ENCODE measurements at regions not wholly inside any gene's neighbourhood (a gene's known extent, or its start where the extent isn't known, plus 50 kb on each side); places are given as distances from the start of the nearest gene placed in this dataset.

DNA sequence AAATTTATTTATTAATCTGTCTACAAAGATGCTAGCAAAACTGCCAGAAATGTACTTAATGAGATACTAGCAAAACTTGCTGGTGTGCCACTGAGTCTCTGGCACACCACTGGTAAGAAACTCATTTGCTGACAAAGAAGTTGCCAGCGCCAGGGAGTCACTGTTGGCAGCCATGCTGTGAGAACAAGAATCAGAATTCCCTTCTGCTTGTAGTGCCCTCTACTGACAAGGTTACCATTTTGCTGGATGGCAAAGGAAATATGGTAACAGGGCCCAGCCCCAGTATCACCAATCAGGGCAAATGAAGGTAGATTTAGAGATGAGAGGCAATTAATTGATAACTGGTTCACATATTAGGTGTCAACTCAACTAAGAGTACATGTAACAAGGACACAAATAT, 750.1 kb upstream of the ADGRL3 start (continued):
- no peak for TF ChIP-seq SMC3 (IDR thresholded peaks at IDR 0.05; ENCODE audit: borderline replicate concordance, low read length)

DNA sequence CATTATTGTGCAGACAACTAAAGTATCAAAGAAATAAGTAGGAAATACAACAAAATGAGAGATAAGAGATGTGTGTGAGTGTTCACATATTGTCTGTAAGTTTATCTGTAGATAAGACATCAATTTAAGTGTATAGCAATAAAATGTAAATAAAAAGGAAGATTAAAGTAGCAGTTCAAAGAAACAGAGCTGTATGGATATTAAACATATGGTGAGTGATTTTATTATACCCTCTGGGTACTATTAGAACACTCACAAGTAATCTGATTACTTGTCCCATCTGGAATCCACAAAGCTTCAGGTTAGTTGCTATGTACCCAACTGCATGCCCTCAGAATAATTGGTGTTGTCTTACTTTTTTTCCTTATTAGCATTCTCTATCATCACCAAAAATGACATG, 747.9 kb upstream of the ADGRL3 start:
- in situ Hi-C loops (cut with MboI) = no loop called here
- no peak overlapping the region for H3K9ac ChIP-seq (ENCODE audit: control insufficient read depth, insufficient read depth, low read length)
- H3K79me2 ChIP-seq (ENCODE audit: control insufficient read depth, insufficient read depth, low read length) = no peaks in the 10 kb centered on the region
- H3K27me3 ChIP-seq (replicated peaks in 1 of 2; ENCODE audit: control insufficient read depth in 2 of 2, insufficient read depth in 2 of 2, low read length in 1 of 2) = no peaks in the 10 kb centered on the region
- FAIRE-seq = no peak
- ChIA-PET SMC1A (ENCODE audit: uncharacterized antibody, unreplicated experiment) (no interaction called here), CTCF (no interaction called here), RAD21 (ENCODE audit: unreplicated experiment) (no interaction called here), POLR2A (no interaction called here)
- H3K4me2 ChIP-seq (ENCODE audit: control insufficient read depth, insufficient read depth) = no peak overlapping the region
- no TSS peak for BruUV-seq (replicated peaks)
- no peak overlapping the region for H3K4me3 ChIP-seq
- intact Hi-C loops (cut with micrococcal nuclease; ENCODE audit: unreplicated experiment) = no loop called here
- no peak for DNase-seq (ENCODE audit: low read depth, low spot score)
- TF ChIP-seq PAX5 (IDR thresholded peaks at IDR 0.05; ENCODE audit: borderline replicate concordance, low read depth, low read length) = no peak
- TF ChIP-seq, protein P1, sequence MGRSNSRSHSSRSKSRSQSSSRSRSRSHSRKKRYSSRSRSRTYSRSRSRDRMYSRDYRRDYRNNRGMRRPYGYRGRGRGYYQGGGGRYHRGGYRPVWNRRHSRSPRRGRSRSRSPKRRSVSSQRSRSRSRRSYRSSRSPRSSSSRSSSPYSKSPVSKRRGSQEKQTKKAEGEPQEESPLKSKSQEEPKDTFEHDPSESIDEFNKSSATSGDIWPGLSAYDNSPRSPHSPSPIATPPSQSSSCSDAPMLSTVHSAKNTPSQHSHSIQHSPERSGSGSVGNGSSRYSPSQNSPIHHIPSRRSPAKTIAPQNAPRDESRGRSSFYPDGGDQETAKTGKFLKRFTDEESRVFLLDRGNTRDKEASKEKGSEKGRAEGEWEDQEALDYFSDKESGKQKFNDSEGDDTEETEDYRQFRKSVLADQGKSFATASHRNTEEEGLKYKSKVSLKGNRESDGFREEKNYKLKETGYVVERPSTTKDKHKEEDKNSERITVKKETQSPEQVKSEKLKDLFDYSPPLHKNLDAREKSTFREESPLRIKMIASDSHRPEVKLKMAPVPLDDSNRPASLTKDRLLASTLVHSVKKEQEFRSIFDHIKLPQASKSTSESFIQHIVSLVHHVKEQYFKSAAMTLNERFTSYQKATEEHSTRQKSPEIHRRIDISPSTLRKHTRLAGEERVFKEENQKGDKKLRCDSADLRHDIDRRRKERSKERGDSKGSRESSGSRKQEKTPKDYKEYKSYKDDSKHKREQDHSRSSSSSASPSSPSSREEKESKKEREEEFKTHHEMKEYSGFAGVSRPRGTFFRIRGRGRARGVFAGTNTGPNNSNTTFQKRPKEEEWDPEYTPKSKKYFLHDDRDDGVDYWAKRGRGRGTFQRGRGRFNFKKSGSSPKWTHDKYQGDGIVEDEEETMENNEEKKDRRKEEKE (IDR thresholded peaks at IDR 0.05) = no peak
- no peak for TF ChIP-seq SRF (IDR thresholded peaks at IDR 0.05; ENCODE audit: low read depth in 2 of 2, low read length in 2 of 2)
- TF ChIP-seq ETV6 (conservative IDR thresholded peaks at IDR 0.05 in 1 of 2, IDR thresholded peaks at IDR 0.05 in 1 of 2; ENCODE audit: borderline replicate concordance in 1 of 2, low read depth in 1 of 2) = no peak
- TF ChIP-seq NR2F1 (conservative IDR thresholded peaks at IDR 0.05) = no peak
- TF ChIP-seq, protein P2, sequence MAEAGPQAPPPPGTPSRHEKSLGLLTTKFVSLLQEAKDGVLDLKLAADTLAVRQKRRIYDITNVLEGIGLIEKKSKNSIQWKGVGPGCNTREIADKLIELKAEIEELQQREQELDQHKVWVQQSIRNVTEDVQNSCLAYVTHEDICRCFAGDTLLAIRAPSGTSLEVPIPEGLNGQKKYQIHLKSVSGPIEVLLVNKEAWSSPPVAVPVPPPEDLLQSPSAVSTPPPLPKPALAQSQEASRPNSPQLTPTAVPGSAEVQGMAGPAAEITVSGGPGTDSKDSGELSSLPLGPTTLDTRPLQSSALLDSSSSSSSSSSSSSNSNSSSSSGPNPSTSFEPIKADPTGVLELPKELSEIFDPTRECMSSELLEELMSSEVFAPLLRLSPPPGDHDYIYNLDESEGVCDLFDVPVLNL (IDR thresholded peaks at IDR 0.05; ENCODE audit: low read depth, low read length) = no peak
- TF ChIP-seq, protein P3, sequence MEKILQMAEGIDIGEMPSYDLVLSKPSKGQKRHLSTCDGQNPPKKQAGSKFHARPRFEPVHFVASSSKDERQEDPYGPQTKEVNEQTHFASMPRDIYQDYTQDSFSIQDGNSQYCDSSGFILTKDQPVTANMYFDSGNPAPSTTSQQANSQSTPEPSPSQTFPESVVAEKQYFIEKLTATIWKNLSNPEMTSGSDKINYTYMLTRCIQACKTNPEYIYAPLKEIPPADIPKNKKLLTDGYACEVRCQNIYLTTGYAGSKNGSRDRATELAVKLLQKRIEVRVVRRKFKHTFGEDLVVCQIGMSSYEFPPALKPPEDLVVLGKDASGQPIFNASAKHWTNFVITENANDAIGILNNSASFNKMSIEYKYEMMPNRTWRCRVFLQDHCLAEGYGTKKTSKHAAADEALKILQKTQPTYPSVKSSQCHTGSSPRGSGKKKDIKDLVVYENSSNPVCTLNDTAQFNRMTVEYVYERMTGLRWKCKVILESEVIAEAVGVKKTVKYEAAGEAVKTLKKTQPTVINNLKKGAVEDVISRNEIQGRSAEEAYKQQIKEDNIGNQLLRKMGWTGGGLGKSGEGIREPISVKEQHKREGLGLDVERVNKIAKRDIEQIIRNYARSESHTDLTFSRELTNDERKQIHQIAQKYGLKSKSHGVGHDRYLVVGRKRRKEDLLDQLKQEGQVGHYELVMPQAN (conservative IDR thresholded peaks at IDR 0.05) = no peak
- TF ChIP-seq BHLHE40 (IDR thresholded peaks at IDR 0.05; ENCODE audit: borderline replicate concordance in 1 of 2, low read depth in 2 of 2, low read length in 1 of 2) = no peak
- TF ChIP-seq HDAC6 (IDR thresholded peaks at IDR 0.05; ENCODE audit: unreplicated experiment) = no peak
- H3K36me3 ChIP-seq (ENCODE audit: control insufficient read depth in 2 of 2, insufficient read depth in 2 of 2, low read length in 1 of 2) = no peaks in the 10 kb centered on the region
- H3K27ac ChIP-seq (ENCODE audit: control insufficient read depth, insufficient read depth) = no peak overlapping the region
- H4K20me1 ChIP-seq (ENCODE audit: control insufficient read depth, insufficient read depth) = no peaks in the 10 kb centered on the region
- H2AFZ ChIP-seq (ENCODE audit: control insufficient read depth, low read depth, low read length) = no peak overlapping the region
- H3K9me3 ChIP-seq (replicated peaks; ENCODE audit: control insufficient read depth, insufficient read depth, low read length) = no peaks in the 10 kb centered on the region
- no peak for ATAC-seq
- H3K4me1 ChIP-seq (ENCODE audit: control insufficient read depth, insufficient read depth, low read length) = no peaks in the 10 kb centered on the region

Data from GM12878 (cell line).